ENCODE measurements at regions not wholly inside any gene's neighbourhood (a gene's known extent, or its start where the extent isn't known, plus 50 kb on each side); places are given as distances from the start of the nearest gene placed in this dataset.

- no peak for TF ChIP-seq CTCF (IDR thresholded peaks at IDR 0.05)
- no peak for TF ChIP-seq POLR2A (IDR thresholded peaks at IDR 0.05)
- TF ChIP-seq POLR2AphosphoS5 (IDR thresholded peaks at IDR 0.05), result no peak
- no peak for TF ChIP-seq EP300 (IDR thresholded peaks at IDR 0.05)
Measured at GRCh38 chr6:156508126-156508525, 269.1 kb upstream of the ARID1B start.

Data from upper lobe of left lung (tissue), 4 donors.